ENCODE measurements at regions not wholly inside any gene's neighbourhood (a gene's known extent, or its start where the extent isn't known, plus 50 kb on each side); places are given as distances from the start of the nearest gene placed in this dataset.

GRCh38 chr16:82363026-82363816, 193.2 kb upstream of the MPHOSPH6 start:
- TF ChIP-seq CTCF (IDR thresholded peaks at IDR 0.05; ENCODE audit: extremely low read depth in 1 of 2, insufficient read depth in 1 of 2, low read depth in 1 of 2, low read length in 2 of 2) (no peak), POLR2A (IDR thresholded peaks at IDR 0.05; ENCODE audit: low read depth, low read length) (no peak), EZH2 (IDR thresholded peaks at IDR 0.05; ENCODE audit: borderline replicate concordance, low read depth, low read length, severe bottlenecking) (no peak)

All from endothelial cell of umbilical vein (primary cell).